Stimulated activated effector memory CD8-positive, alpha-beta T cell treated with anti-CD3 and anti-CD28 coated beads, Interleukin-12 subunit alpha, Interleukin-12 subunit beta, amount 100 ng/mL, for 72 hours (primary cell): ENCODE measurements at regions not wholly inside any gene's neighbourhood (a gene's known extent, or its start where the extent isn't known, plus 50 kb on each side); places are given as distances from the start of the nearest gene placed in this dataset.

ENCODE experiments used
- ATAC-seq: fragments of 150-1000 bp; cut with Tn5 transposase; 2 replicates; pipeline ENCODE4 v1.10.0; 2021
- DNase-seq, 2 donors: peaks; one replicate each; pipeline ENCODE4 v3.0.0; 2021 to 2022; ENCODE audit warnings: low spot score in 2 of 2
- H3K27ac Mint-ChIP-seq: one replicate; pipeline ENCODE4 v1.8.0; 2022; ENCODE audit warnings: mild to moderate bottlenecking, mixed read lengths
- H3K36me3 Mint-ChIP-seq: one replicate; pipeline ENCODE4 v1.8.0; 2022; ENCODE audit warnings: mild to moderate bottlenecking, mixed read lengths
- H3K4me1 Mint-ChIP-seq: one replicate; pipeline ENCODE4 v1.8.0; 2022; ENCODE audit warnings: mixed read lengths
- H3K4me3 Mint-ChIP-seq: one replicate; pipeline ENCODE4 v1.8.0; 2022; ENCODE audit warnings: mild to moderate bottlenecking, mixed read lengths
- H3K9me3 Mint-ChIP-seq: one replicate; pipeline ENCODE4 v1.8.0; 2022; ENCODE audit warnings: mixed read lengths

- Mint-ChIP-seq H3K27ac (no peak overlapping the region), H3K36me3 (no peaks in the 10 kb centered on the region), H3K9me3 (peaks cover 21% of the 10 kb centered on the region), H3K4me1 (no peaks in the 10 kb centered on the region), H3K4me3 (no peak overlapping the region)
- ATAC-seq = no peak
- no peak for DNase-seq
These were observed 1199.0 kb upstream of the CDH6 start for GRCh38 chr5:29994519-29994918.

- DNase-seq (no peak), ATAC-seq (no peak)
- Mint-ChIP-seq H3K4me3 (no peak overlapping the region), H3K9me3 (peaks cover 18% of the 10 kb centered on the region), H3K36me3 (no peaks in the 10 kb centered on the region), H3K4me1 (no peaks in the 10 kb centered on the region), H3K27ac (no peak overlapping the region)
These were observed 1200.2 kb upstream of the CDH6 start for GRCh38 chr5:29993286-29993685.

- peaks cover 22% of the 10 kb centered on the region for H3K9me3 Mint-ChIP-seq
- DNase-seq = no peak
- no peak overlapping the region for H3K4me3 Mint-ChIP-seq
- H3K27ac Mint-ChIP-seq = no peak overlapping the region
- no peaks in the 10 kb centered on the region for H3K4me1 Mint-ChIP-seq
- ATAC-seq = no peak
- H3K36me3 Mint-ChIP-seq = no peaks in the 10 kb centered on the region
These were observed 1201.2 kb upstream of the CDH6 start for GRCh38 chr5:29992248-29992647.

- DNase-seq (no peak), ATAC-seq (no peak)
- Mint-ChIP-seq H3K9me3 (peaks cover 20% of the 10 kb centered on the region), H3K4me1 (no peaks in the 10 kb centered on the region), H3K4me3 (no peak overlapping the region), H3K27ac (no peak overlapping the region), H3K36me3 (no peaks in the 10 kb centered on the region)
These were observed 1202.8 kb upstream of the CDH6 start for GRCh38 chr5:29990681-29991080.

- DNase-seq (no peak), ATAC-seq (no peak)
- Mint-ChIP-seq H3K4me3 (no peak overlapping the region), H3K4me1 (no peaks in the 10 kb centered on the region), H3K27ac (no peak overlapping the region), H3K36me3 (no peaks in the 10 kb centered on the region), H3K9me3 (peaks cover 33% of the 10 kb centered on the region)
These were observed 1209.3 kb upstream of the CDH6 start for GRCh38 chr5:29984156-29984540.

- no peak for ATAC-seq
- H3K27ac Mint-ChIP-seq = no peak overlapping the region
- H3K9me3 Mint-ChIP-seq = peaks cover 33% of the 10 kb centered on the region
- H3K36me3 Mint-ChIP-seq = no peaks in the 10 kb centered on the region
- no peaks in the 10 kb centered on the region for H3K4me1 Mint-ChIP-seq
- H3K4me3 Mint-ChIP-seq = no peak overlapping the region
- no peak for DNase-seq
These were observed 1209.8 kb upstream of the CDH6 start for GRCh38 chr5:29983528-29984155.

- Mint-ChIP-seq H3K27ac (no peak overlapping the region), H3K4me1 (no peaks in the 10 kb centered on the region), H3K36me3 (no peaks in the 10 kb centered on the region), H3K9me3 (peaks cover 34% of the 10 kb centered on the region), H3K4me3 (no peak overlapping the region)
- DNase-seq (no peak), ATAC-seq (no peak)
These were observed 1211.0 kb upstream of the CDH6 start for GRCh38 chr5:29982457-29982856.

- DNase-seq (no peak), ATAC-seq (no peak)
- no peaks in the 10 kb centered on the region for H3K4me1 Mint-ChIP-seq
- peaks cover 18% of the 10 kb centered on the region for H3K9me3 Mint-ChIP-seq
- no peaks in the 10 kb centered on the region for H3K36me3 Mint-ChIP-seq
- H3K27ac Mint-ChIP-seq = no peak overlapping the region
- no peak overlapping the region for H3K4me3 Mint-ChIP-seq
These were observed 1220.9 kb upstream of the CDH6 start for GRCh38 chr5:29972597-29972996.

GRCh38 chr5:29963956-29964355 is 1229.5 kb upstream of the CDH6 start:
- Mint-ChIP-seq H3K36me3 (no peaks in the 10 kb centered on the region), H3K27ac (no peak overlapping the region), H3K4me1 (no peaks in the 10 kb centered on the region), H3K9me3 (peaks cover 36% of the 10 kb centered on the region), H3K4me3 (no peak overlapping the region)
- no peak for ATAC-seq
- DNase-seq = no peak

GRCh38 chr5:29960323-29960722 is 1233.2 kb upstream of the CDH6 start:
- H3K9me3 Mint-ChIP-seq = peaks cover 19% of the 10 kb centered on the region

GRCh38 chr5:29950416-29951145 is 1242.9 kb upstream of the CDH6 start:
- ATAC-seq = no peak
- Mint-ChIP-seq H3K4me1 (no peaks in the 10 kb centered on the region), H3K36me3 (no peaks in the 10 kb centered on the region), H3K9me3 (peaks cover 5% of the 10 kb centered on the region), H3K4me3 (no peak overlapping the region), H3K27ac (no peak overlapping the region)
- no peak for DNase-seq

More at GRCh38 chr5:29960323-29960722, 1233.2 kb upstream of the CDH6 start:
- no peaks in the 10 kb centered on the region for H3K36me3 Mint-ChIP-seq
- H3K4me1 Mint-ChIP-seq = no peaks in the 10 kb centered on the region
- no peak overlapping the region for H3K4me3 Mint-ChIP-seq
- DNase-seq = no peak
- no peak for ATAC-seq
- H3K27ac Mint-ChIP-seq = no peak overlapping the region

GRCh38 chr5:29949301-29949872 is 1244.1 kb upstream of the CDH6 start:
- H3K9me3 Mint-ChIP-seq = peaks cover 5% of the 10 kb centered on the region
- H3K4me3 Mint-ChIP-seq = no peak overlapping the region
- no peaks in the 10 kb centered on the region for H3K4me1 Mint-ChIP-seq
- DNase-seq (no peak), ATAC-seq (no peak)
- no peak overlapping the region for H3K27ac Mint-ChIP-seq
- no peaks in the 10 kb centered on the region for H3K36me3 Mint-ChIP-seq

- no peak for DNase-seq
- Mint-ChIP-seq H3K36me3 (no peaks in the 10 kb centered on the region), H3K4me3 (no peak overlapping the region), H3K4me1 (no peaks in the 10 kb centered on the region), H3K9me3 (peaks cover 3% of the 10 kb centered on the region), H3K27ac (no peak overlapping the region)
- ATAC-seq = no peak
These were observed 1249.2 kb upstream of the CDH6 start for GRCh38 chr5:29944327-29944726.

GRCh38 chr5:29942089-29942488 is 1251.4 kb upstream of the CDH6 start:
- Mint-ChIP-seq H3K4me3 (no peak overlapping the region), H3K9me3 (peaks cover 6% of the 10 kb centered on the region), H3K36me3 (no peaks in the 10 kb centered on the region), H3K27ac (no peak overlapping the region), H3K4me1 (no peaks in the 10 kb centered on the region)
- DNase-seq (no peak), ATAC-seq (no peak)

GRCh38 chr5:29939988-29940387 is 1253.5 kb upstream of the CDH6 start:
- DNase-seq = no peak

GRCh38 chr5:29935371-29935770 is 1258.1 kb upstream of the CDH6 start:
- H3K36me3 Mint-ChIP-seq = no peaks in the 10 kb centered on the region
- no peaks in the 10 kb centered on the region for H3K4me1 Mint-ChIP-seq
- H3K27ac Mint-ChIP-seq = no peak overlapping the region
- ATAC-seq (no peak), DNase-seq (no peak)
- no peak overlapping the region for H3K4me3 Mint-ChIP-seq
- H3K9me3 Mint-ChIP-seq = peaks cover 9% of the 10 kb centered on the region

More at GRCh38 chr5:29939988-29940387, 1253.5 kb upstream of the CDH6 start:
- Mint-ChIP-seq H3K9me3 (peaks cover 9% of the 10 kb centered on the region), H3K27ac (no peak overlapping the region), H3K4me3 (no peak overlapping the region), H3K36me3 (no peaks in the 10 kb centered on the region), H3K4me1 (no peaks in the 10 kb centered on the region)
- ATAC-seq = no peak
